BLaER1 treated with 17β-estradiol and CSF1 and Interleukin-3, amounts not matched to agents 10 nM and 100 nM (cell line): ENCODE measurements at regions not wholly inside any gene's neighbourhood (a gene's known extent, or its start where the extent isn't known, plus 50 kb on each side); places are given as distances from the start of the nearest gene placed in this dataset.
"Not testable (repeated sequence)": the region's sequence is repeated elsewhere in the genome, so short reads cannot be mapped to it uniquely, and the experiment has no call there.

Experiments used
- H3K27ac ChIP-seq, 11 experiments: shearing (Covaris generic); formaldehyde crosslinking; 2 replicates each; pipeline ENCODE4 v1.8.1; 2022
- H3K27me3 ChIP-seq, 11 experiments: shearing (Covaris generic); formaldehyde crosslinking; 2 replicates each; pipeline ENCODE4 v1.8.1; 2022
- H3K36me3 ChIP-seq, 11 experiments: shearing (Covaris generic); formaldehyde crosslinking; 2 replicates each; pipeline ENCODE4 v1.8.1; 2022
- H3K4me1 ChIP-seq, 10 experiments: shearing (Covaris generic); formaldehyde crosslinking; 2 replicates each; pipeline ENCODE4 v1.8.1; 2022
- H3K4me2 ChIP-seq, 11 experiments: shearing (Covaris generic); formaldehyde crosslinking; 2 replicates each; pipeline ENCODE4 v1.8.1; 2022
- H3K4me3 ChIP-seq, 10 experiments: shearing (Covaris generic); formaldehyde crosslinking; 2 replicates each; pipeline ENCODE4 v1.8.1; 2022
- H3K9ac ChIP-seq, 11 experiments: shearing (Covaris generic); formaldehyde crosslinking; 2 replicates each; pipeline ENCODE4 v1.8.1; 2022
- H3K9me3 ChIP-seq, 11 experiments: shearing (Covaris generic); formaldehyde crosslinking; replicated peaks in 1 of 11; 2 replicates each; pipeline ENCODE4 v1.8.1; 2022
- H4K20me1 ChIP-seq, 11 experiments: shearing (Covaris generic); formaldehyde crosslinking; 2 replicates each; pipeline ENCODE4 v1.8.1; 2022
- Cebpa-rat ChIP-seq, 11 experiments: shearing (Covaris generic); IDR thresholded peaks; 2 replicates each; pipeline ENCODE4 v1.8.1; 2022

DNA sequence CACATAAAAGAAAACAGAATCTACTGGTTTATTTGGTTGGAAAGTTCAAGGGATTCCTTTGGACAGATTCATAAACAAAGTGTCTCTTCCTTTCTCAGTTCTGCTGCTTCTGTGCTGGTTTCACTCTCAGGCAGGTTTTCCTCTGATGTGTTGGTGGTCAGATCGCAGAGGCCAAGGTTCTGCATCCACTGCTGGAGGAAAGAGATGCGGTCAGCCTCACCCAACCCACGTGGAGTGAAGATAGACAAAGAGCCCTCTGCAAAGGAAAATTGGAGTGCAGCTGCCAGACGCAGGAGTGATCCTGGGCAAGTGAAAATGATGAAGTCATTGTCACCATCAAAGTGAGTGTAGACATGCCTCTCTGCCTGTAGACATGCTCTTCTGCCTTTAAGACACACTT, 352.0 kb downstream of the TSHZ3 start:
- H4K20me1 ChIP-seq = no peaks in the 10 kb centered on the region
- H3K9me3 ChIP-seq = no peaks in the 10 kb centered on the region
- H3K4me2 ChIP-seq = no peak overlapping the region
- H3K36me3 ChIP-seq = no peaks in the 10 kb centered on the region
- no peak overlapping the region for H3K9ac ChIP-seq
- 0 out of 20 replicates have a peak, but pooled peaks cover 0 to 5% (median 0%) of the 10 kb centered on the region in 10 experiments for H3K4me1 ChIP-seq
- H3K27ac ChIP-seq = no peak overlapping the region
- no peak for TF ChIP-seq Cebpa-rat (IDR thresholded peaks at IDR 0.05)
- no peaks in the 10 kb centered on the region for H3K27me3 ChIP-seq
- no peak overlapping the region for H3K4me3 ChIP-seq

DNA sequence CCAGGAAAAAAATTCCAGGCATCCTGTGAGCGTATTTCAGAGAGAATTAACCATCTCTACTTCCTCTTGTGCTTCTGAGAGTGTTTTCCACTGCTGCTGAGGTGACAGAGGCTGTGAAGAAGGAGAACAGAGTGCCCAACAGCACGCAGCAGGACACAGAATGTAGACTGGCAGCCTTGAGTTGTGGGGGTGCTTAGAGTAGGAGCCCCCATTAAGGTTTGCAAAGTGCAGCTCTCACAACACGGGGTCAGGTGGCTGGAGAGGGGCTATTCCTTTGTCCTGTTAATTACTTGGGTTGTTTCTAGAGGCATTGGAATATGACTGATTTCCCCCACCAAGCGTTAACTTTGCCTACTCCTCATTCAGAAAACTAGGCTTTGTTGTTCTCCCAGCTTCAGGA, 370.6 kb downstream of the TSHZ3 start:
- no peak for TF ChIP-seq Cebpa-rat (IDR thresholded peaks at IDR 0.05)
- H3K4me2 ChIP-seq = no peak overlapping the region
- no peaks in the 10 kb centered on the region for H4K20me1 ChIP-seq
- peaks cover 19 to 27% (median 24%) of the 10 kb centered on the region in 11 experiments for H3K9me3 ChIP-seq
- no peaks in the 10 kb centered on the region for H3K4me1 ChIP-seq
- H3K27ac ChIP-seq = no peak overlapping the region
- H3K27me3 ChIP-seq = no peaks in the 10 kb centered on the region
- no peak overlapping the region for H3K4me3 ChIP-seq
- H3K36me3 ChIP-seq = no peaks in the 10 kb centered on the region
- no peak overlapping the region for H3K9ac ChIP-seq

DNA sequence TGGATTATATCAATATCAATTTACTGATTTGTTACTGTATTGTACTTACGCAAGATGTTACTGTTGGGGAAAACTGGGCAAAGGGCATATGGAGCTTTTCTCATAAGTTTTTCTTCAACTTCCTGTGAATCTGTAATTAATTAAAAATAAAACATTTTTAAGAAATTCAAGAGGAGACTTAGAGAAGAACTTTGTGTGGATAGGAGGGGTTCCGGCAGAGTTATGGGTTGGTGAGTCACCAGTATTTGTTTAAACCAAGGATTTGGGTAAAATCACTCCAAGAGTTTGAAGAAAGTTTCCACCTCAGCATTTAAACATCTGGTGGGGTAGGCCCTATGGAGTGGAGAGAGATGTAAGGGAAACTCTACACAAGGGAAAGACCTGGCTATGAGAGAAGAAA, 379.6 kb downstream of the TSHZ3 start:
- no peaks in the 10 kb centered on the region for H4K20me1 ChIP-seq
- H3K9ac ChIP-seq = no peak overlapping the region
- no peaks in the 10 kb centered on the region for H3K36me3 ChIP-seq
- no peaks in the 10 kb centered on the region for H3K4me1 ChIP-seq
- H3K9me3 ChIP-seq = peaks cover 0 to 5% (median 2%) of the 10 kb centered on the region in 11 experiments; a peak in 9 of 22 replicates
- H3K4me2 ChIP-seq = no peak overlapping the region
- TF ChIP-seq Cebpa-rat (IDR thresholded peaks at IDR 0.05) = no peak
- H3K27ac ChIP-seq = no peak overlapping the region
- no peak overlapping the region for H3K4me3 ChIP-seq
- H3K27me3 ChIP-seq = no peaks in the 10 kb centered on the region

DNA sequence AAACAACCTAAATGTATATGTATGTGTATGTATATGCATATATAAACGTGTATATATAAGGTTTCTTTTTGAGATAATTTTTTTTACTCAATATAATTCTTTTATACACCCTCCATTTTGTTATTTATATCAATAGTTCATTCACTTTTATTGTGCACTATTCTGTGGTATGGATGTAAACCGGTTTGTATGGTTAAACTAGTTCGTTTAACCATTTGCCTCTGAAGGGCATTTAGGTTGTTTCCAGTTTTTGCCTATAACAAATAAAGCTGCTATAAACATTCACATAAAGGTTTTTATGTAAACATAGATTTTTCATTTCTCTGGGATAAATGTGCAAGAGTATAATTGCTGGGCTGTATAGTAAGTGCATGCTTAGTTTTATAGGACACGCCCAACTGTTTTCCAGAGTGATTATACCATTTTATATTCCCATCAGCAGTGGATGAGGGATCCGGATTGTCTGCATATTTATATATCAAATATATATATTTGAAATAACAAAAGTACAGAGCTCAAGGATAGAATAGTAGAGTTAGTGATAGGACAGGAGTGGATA, 380.3 kb downstream of the TSHZ3 start:
- Histone ChIP-seq H3K27ac (no peak overlapping the region), H3K9me3 (peaks cover 3 to 12% (median 9%) of the 10 kb centered on the region in 11 experiments; a peak in 16 of 22 replicates), H3K27me3 (no peaks in the 10 kb centered on the region), H3K4me1 (no peaks in the 10 kb centered on the region), H3K4me2 (no peak overlapping the region), H3K9ac (no peak overlapping the region), H3K4me3 (no peak overlapping the region), H4K20me1 (no peaks in the 10 kb centered on the region), H3K36me3 (no peaks in the 10 kb centered on the region)
- no peak for TF ChIP-seq Cebpa-rat (IDR thresholded peaks at IDR 0.05)

DNA sequence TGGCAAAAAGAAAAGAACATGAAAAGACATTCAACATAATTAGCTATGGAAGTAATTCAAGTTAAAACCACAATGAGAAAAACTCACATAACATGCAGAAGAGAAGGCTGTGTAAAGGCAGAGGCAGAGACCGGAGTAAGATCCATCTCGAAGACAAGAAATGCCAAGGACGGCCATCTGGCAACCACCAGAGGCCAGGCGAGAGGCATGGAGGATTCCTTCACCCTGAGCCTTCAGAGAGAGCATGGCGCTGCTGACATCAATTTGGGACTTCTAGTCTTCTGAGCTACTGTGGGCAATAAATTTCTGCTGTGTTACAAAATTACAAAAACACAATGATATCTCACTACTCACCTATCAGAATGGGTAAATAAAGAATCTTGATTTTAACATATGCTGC, 381.0 kb downstream of the TSHZ3 start:
- Histone ChIP-seq H3K4me2 (no peak overlapping the region), H3K9me3 (peaks cover 7 to 19% (median 15%) of the 10 kb centered on the region in 11 experiments; a peak in 20 of 22 replicates), H3K4me1 (no peaks in the 10 kb centered on the region), H3K27me3 (no peaks in the 10 kb centered on the region), H3K36me3 (no peaks in the 10 kb centered on the region), H3K9ac (no peak overlapping the region), H3K27ac (no peak overlapping the region), H4K20me1 (no peaks in the 10 kb centered on the region), H3K4me3 (no peak overlapping the region)
- no peak for TF ChIP-seq Cebpa-rat (IDR thresholded peaks at IDR 0.05)

DNA sequence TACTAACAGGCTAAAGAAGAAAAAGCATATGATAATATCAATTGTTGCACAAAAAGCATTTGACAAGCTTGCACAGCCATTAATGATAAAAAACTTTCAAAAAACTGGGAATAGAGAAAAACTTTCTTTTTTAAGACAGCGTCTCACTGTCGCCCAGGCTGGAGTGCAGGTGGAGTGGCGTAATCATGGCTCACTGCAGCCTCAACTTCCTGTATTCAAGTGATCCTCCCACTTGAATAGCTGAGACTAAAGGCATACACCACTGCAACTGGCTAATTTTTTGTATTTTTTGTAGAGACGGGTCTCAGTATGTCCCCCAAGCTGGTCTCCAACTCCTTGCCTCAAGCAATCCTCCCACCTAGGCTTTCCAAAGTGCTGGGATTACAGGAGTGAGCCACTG, 382.8 kb downstream of the TSHZ3 start:
- Histone ChIP-seq H3K4me3 (no peak overlapping the region), H3K4me2 (no peak overlapping the region), H3K27ac (no peak overlapping the region), H3K27me3 (no peaks in the 10 kb centered on the region), H4K20me1 (no peaks in the 10 kb centered on the region), H3K9me3 (peaks cover 9 to 22% (median 17%) of the 10 kb centered on the region in 11 experiments; a peak in 20 of 22 replicates), H3K36me3 (no peaks in the 10 kb centered on the region), H3K4me1 (no peaks in the 10 kb centered on the region), H3K9ac (no peak overlapping the region)
- TF ChIP-seq Cebpa-rat (IDR thresholded peaks at IDR 0.05) = no peak

DNA sequence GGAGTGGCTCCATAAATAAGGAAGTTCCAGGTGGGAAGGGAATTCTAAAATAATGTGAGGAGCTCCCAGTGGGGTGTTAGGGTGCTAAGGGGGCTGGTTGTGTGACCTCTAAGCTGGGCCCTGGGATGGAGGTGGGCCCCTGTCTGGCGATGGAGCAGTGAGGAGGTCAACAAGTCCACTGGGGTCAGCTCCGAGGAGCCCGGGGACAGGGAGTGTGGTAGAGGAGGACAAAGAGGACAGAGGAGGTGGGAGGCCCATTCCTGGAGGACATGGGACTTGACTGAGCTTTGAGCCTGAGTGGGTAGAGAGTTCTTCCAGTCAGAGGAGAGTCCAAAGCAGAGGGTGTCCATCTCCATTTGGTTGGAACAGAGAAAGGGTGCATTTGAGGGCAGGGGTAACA, 390.2 kb downstream of the TSHZ3 start:
- Histone ChIP-seq H3K27ac (no peak overlapping the region), H3K4me1 (no peaks in the 10 kb centered on the region), H3K9ac (no peak overlapping the region), H4K20me1 (no peaks in the 10 kb centered on the region), H3K27me3 (no peaks in the 10 kb centered on the region), H3K36me3 (no peaks in the 10 kb centered on the region), H3K9me3 (peaks cover 6 to 12% (median 10%) of the 10 kb centered on the region in 11 experiments; a peak in 19 of 22 replicates), H3K4me3 (no peak overlapping the region), H3K4me2 (no peak overlapping the region)
- no peak for TF ChIP-seq Cebpa-rat (IDR thresholded peaks at IDR 0.05)

DNA sequence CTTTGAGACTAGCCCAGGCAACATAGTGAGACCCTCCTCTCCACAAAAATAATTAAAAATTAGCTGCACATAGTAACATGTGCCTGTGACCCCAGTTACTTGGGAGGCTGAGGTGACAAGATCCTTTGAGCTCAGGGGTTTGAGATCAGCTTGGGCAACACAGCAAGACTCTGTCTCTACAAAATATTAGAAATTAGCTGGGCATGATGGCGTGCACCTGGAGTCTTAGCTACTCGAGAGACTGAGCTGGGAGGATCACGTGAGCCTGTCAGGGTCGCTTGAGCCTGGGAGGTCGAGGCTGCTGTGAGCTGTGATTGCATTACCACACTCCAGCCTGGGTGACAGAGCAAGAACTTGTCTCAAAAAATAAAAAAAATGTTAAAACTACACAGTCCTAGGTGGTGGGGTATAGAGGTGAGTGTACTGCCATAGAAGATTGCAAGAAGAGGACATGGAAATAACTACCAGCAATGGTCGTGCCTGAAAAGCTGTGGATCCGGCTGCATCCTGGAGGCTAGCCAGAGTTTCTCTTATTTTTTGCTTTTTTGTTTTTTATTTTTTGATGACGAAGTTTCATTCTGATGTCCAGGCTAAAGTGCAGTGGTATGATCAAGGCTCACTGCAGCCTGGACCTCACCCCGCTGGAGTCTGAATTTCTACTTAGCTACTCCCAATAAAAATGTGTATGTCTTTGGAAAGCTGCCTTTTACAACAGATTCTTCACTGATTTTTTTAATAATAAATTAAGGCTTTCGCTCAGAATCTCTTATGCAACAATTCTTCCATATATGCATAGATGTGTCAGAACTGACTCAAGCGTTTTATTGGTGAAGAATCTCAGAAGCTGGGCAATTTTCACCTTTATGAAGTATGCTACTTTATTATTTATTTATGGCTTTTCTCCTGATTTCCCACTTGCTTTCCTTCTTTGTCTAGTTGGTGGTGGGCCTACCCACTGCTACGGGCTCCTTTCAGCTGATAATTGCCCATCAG, 393.8 kb downstream of the TSHZ3 start:
- H3K27me3 ChIP-seq = no peaks in the 10 kb centered on the region

DNA sequence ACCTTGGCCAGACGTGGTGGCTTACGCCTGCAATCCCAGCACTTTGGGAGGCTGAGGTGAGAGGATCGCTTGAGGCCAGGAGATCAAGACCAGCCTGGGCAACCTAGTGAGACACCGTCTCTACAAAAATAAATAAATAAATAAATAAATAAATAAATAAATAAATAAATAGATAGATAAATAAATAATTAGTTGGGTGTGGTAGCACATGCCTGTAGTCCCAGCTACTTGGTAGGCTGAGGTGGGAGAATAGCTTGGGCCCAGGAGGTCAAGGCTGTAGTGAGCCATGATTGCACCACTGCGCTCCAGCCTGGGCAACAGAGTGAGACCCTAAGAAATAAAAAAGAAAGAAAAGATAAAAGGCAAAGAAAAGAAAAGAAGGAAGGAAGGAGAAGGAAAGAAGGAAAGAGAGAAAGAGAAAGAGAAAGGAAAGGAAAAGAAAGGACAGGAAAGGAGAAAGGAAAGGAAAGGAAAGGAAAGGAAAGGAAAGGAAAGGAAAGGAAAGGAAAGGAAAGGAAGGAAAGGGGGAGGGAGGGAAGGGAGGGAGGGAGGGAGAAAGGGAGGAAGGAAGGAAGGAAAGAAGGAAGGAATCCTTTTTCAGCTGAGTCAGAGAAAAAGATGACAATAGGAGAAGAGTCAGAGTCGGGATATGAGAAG, 404.8 kb downstream of the TSHZ3 start:
- not testable (repeated sequence) for H3K9me3 ChIP-seq, H3K36me3 ChIP-seq, H3K4me2 ChIP-seq, H4K20me1 ChIP-seq, H3K27ac ChIP-seq, H3K4me3 ChIP-seq, H3K9ac ChIP-seq, H3K4me1 ChIP-seq, H3K27me3 ChIP-seq

More for the DNA sequence above, 393.8 kb downstream of the TSHZ3 start:
- no peaks in the 10 kb centered on the region for H3K36me3 ChIP-seq
- H3K4me3 ChIP-seq = no peak overlapping the region
- no peak overlapping the region for H3K27ac ChIP-seq
- no peak for TF ChIP-seq Cebpa-rat (IDR thresholded peaks at IDR 0.05)
- no peak overlapping the region for H3K9ac ChIP-seq
- H4K20me1 ChIP-seq = no peaks in the 10 kb centered on the region
- H3K4me1 ChIP-seq = no peaks in the 10 kb centered on the region
- no peaks in the 10 kb centered on the region for H3K9me3 ChIP-seq
- no peak overlapping the region for H3K4me2 ChIP-seq
